ENCODE measurements at regions not wholly inside any gene's neighbourhood (a gene's known extent, or its start where the extent isn't known, plus 50 kb on each side); places are given as distances from the start of the nearest gene placed in this dataset.

DNA sequence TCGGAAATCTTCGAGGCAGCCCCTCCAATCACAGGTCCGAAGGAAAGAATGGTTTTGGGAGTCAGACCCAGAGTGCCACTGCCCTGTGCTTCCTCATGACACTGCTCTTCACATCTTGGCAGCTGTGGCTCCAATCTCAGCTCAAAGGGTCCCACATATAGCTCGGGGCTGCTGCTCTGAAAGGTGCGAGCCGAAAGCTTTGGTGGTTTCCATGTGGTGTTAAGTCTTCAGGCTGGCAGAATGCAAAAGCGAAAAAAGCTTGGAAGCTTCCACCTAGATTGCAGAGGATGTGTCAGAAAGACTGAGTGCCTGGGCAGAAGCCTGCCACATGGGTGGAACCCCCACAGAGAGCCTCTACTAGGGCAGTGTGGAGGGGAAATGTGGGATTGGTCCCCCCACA is 314.3 kb upstream of the CHD6 start:
- Mint-ChIP-seq H3K36me3 (0 out of 2 replicates have a peak, but pooled peaks cover 9% of the 10 kb centered on the region), H3K27ac (no peak overlapping the region), H3K27me3 (ENCODE audit: low read depth) (no peaks in the 10 kb centered on the region; the same call in 1 of the 2 replicates), H3K4me3 (no peak overlapping the region), H3K9me3 (peaks cover 15% of the 10 kb centered on the region), H3K4me1 (peaks cover 8% of the 10 kb centered on the region)
- ATAC-seq: no peak
- POLR2A ChIA-PET: no interaction called here
- CTCF ChIA-PET: no interaction called here
- DNase-seq (ENCODE audit: low spot score): no peak
- TF ChIP-seq, protein P1, sequence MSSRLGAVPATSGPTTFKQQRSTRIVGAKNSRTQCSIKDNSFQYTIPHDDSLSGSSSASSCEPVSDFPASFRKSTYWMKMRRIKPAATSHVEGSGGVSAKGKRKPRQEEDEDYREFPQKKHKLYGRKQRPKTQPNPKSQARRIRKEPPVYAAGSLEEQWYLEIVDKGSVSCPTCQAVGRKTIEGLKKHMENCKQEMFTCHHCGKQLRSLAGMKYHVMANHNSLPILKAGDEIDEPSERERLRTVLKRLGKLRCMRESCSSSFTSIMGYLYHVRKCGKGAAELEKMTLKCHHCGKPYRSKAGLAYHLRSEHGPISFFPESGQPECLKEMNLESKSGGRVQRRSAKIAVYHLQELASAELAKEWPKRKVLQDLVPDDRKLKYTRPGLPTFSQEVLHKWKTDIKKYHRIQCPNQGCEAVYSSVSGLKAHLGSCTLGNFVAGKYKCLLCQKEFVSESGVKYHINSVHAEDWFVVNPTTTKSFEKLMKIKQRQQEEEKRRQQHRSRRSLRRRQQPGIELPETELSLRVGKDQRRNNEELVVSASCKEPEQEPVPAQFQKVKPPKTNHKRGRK (CRISPR knock-in tag; IDR thresholded peaks at IDR 0.05; ENCODE audit: borderline replicate concordance): no peak
- TF ChIP-seq, protein P2, sequence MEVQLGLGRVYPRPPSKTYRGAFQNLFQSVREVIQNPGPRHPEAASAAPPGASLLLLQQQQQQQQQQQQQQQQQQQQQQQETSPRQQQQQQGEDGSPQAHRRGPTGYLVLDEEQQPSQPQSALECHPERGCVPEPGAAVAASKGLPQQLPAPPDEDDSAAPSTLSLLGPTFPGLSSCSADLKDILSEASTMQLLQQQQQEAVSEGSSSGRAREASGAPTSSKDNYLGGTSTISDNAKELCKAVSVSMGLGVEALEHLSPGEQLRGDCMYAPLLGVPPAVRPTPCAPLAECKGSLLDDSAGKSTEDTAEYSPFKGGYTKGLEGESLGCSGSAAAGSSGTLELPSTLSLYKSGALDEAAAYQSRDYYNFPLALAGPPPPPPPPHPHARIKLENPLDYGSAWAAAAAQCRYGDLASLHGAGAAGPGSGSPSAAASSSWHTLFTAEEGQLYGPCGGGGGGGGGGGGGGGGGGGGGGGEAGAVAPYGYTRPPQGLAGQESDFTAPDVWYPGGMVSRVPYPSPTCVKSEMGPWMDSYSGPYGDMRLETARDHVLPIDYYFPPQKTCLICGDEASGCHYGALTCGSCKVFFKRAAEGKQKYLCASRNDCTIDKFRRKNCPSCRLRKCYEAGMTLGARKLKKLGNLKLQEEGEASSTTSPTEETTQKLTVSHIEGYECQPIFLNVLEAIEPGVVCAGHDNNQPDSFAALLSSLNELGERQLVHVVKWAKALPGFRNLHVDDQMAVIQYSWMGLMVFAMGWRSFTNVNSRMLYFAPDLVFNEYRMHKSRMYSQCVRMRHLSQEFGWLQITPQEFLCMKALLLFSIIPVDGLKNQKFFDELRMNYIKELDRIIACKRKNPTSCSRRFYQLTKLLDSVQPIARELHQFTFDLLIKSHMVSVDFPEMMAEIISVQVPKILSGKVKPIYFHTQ (CRISPR knock-in tag; IDR thresholded peaks at IDR 0.05): no peak
- TF ChIP-seq ESRRA (CRISPR knock-in tag; IDR thresholded peaks at IDR 0.05; ENCODE audit: borderline replicate concordance) (no peak), ZNF423 (CRISPR knock-in tag; IDR thresholded peaks at IDR 0.05) (no peak), ELF4 (CRISPR knock-in tag; IDR thresholded peaks at IDR 0.05; ENCODE audit: low read depth) (no peak), KAT7 (CRISPR knock-in tag; IDR thresholded peaks at IDR 0.05; ENCODE audit: borderline replicate concordance) (no peak), FOXP1 (CRISPR knock-in tag; IDR thresholded peaks at IDR 0.05; ENCODE audit: borderline replicate concordance) (no peak), NFATC4 (CRISPR knock-in tag; IDR thresholded peaks at IDR 0.05) (no peak), CREM (CRISPR knock-in tag; IDR thresholded peaks at IDR 0.05) (no peak), JUN (CRISPR knock-in tag; IDR thresholded peaks at IDR 0.05) (no peak), MXD4 (CRISPR knock-in tag; IDR thresholded peaks at IDR 0.05; ENCODE audit: borderline replicate concordance) (no peak), ZNF263 (CRISPR knock-in tag; IDR thresholded peaks at IDR 0.05; ENCODE audit: low read depth) (no peak), JAZF1 (CRISPR knock-in tag; IDR thresholded peaks at IDR 0.05) (no peak)
- TF ChIP-seq, protein P3, sequence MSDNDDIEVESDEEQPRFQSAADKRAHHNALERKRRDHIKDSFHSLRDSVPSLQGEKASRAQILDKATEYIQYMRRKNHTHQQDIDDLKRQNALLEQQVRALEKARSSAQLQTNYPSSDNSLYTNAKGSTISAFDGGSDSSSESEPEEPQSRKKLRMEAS (CRISPR knock-in tag; IDR thresholded peaks at IDR 0.05): no peak
- TF ChIP-seq, protein P4, sequence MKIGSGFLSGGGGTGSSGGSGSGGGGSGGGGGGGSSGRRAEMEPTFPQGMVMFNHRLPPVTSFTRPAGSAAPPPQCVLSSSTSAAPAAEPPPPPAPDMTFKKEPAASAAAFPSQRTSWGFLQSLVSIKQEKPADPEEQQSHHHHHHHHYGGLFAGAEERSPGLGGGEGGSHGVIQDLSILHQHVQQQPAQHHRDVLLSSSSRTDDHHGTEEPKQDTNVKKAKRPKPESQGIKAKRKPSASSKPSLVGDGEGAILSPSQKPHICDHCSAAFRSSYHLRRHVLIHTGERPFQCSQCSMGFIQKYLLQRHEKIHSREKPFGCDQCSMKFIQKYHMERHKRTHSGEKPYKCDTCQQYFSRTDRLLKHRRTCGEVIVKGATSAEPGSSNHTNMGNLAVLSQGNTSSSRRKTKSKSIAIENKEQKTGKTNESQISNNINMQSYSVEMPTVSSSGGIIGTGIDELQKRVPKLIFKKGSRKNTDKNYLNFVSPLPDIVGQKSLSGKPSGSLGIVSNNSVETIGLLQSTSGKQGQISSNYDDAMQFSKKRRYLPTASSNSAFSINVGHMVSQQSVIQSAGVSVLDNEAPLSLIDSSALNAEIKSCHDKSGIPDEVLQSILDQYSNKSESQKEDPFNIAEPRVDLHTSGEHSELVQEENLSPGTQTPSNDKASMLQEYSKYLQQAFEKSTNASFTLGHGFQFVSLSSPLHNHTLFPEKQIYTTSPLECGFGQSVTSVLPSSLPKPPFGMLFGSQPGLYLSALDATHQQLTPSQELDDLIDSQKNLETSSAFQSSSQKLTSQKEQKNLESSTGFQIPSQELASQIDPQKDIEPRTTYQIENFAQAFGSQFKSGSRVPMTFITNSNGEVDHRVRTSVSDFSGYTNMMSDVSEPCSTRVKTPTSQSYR (CRISPR knock-in tag; IDR thresholded peaks at IDR 0.05): no peak
- TF ChIP-seq, protein P5, sequence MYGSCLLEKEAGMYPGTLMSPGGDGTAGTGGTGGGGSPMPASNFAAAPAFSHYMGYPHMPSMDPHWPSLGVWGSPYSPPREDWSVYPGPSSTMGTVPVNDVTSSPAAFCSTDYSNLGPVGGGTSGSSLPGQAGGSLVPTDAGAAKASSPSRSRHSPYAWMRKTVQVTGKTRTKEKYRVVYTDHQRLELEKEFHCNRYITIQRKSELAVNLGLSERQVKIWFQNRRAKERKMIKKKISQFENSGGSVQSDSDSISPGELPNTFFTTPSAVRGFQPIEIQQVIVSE (CRISPR knock-in tag; IDR thresholded peaks at IDR 0.05; ENCODE audit: borderline replicate concordance): no peak

DNA sequence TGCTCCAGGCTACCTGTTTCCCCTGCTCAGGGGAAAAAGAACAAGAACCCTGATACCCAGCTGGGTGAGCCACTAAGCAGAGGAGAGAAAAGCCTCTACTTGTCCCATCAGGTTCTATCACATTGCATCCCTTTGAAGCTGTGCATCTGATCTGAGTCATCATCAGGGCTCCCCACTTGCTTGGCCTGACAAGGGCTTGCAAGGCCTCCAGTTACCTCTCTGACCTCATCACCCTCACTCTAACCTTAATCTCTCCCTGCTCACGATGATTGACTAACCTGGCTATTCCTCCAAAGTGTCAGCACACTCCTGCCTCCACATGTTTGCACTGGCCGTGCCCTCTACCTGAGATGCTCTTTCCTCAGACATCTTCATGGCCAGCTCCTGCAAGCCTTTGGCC is 309.5 kb upstream of the CHD6 start:
- POLR2A ChIA-PET: no interaction called here
- H3K36me3 Mint-ChIP-seq: 0 out of 2 replicates have a peak, but pooled peaks cover 9% of the 10 kb centered on the region
- no peaks in the 10 kb centered on the region; the same call in 1 of the 2 replicates for H3K27me3 Mint-ChIP-seq (ENCODE audit: low read depth)
- ATAC-seq (no peak), DNase-seq (ENCODE audit: low spot score) (no peak)
- no peak overlapping the region for H3K4me3 Mint-ChIP-seq
- no peak overlapping the region; the same call in 1 of the 2 replicates for H3K27ac Mint-ChIP-seq
- CTCF ChIA-PET: interaction anchor here (1.3 kb wide), 1 partner anchor 189 kb away, joined by 5 read pairs; no protein-coding TSS in a partner anchor
- peaks cover 15% of the 10 kb centered on the region for H3K9me3 Mint-ChIP-seq
- H3K4me1 Mint-ChIP-seq: peaks cover 5% of the 10 kb centered on the region
- TF ChIP-seq, protein P6, sequence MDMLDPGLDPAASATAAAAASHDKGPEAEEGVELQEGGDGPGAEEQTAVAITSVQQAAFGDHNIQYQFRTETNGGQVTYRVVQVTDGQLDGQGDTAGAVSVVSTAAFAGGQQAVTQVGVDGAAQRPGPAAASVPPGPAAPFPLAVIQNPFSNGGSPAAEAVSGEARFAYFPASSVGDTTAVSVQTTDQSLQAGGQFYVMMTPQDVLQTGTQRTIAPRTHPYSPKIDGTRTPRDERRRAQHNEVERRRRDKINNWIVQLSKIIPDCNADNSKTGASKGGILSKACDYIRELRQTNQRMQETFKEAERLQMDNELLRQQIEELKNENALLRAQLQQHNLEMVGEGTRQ (CRISPR knock-in tag; IDR thresholded peaks at IDR 0.05): no peak
- TF ChIP-seq, protein P7, sequence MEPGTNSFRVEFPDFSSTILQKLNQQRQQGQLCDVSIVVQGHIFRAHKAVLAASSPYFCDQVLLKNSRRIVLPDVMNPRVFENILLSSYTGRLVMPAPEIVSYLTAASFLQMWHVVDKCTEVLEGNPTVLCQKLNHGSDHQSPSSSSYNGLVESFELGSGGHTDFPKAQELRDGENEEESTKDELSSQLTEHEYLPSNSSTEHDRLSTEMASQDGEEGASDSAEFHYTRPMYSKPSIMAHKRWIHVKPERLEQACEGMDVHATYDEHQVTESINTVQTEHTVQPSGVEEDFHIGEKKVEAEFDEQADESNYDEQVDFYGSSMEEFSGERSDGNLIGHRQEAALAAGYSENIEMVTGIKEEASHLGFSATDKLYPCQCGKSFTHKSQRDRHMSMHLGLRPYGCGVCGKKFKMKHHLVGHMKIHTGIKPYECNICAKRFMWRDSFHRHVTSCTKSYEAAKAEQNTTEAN (CRISPR knock-in tag; IDR thresholded peaks at IDR 0.05): no peak
- TF ChIP-seq, protein P3 (CRISPR knock-in tag; IDR thresholded peaks at IDR 0.05): no peak
- TF ChIP-seq, protein P8, sequence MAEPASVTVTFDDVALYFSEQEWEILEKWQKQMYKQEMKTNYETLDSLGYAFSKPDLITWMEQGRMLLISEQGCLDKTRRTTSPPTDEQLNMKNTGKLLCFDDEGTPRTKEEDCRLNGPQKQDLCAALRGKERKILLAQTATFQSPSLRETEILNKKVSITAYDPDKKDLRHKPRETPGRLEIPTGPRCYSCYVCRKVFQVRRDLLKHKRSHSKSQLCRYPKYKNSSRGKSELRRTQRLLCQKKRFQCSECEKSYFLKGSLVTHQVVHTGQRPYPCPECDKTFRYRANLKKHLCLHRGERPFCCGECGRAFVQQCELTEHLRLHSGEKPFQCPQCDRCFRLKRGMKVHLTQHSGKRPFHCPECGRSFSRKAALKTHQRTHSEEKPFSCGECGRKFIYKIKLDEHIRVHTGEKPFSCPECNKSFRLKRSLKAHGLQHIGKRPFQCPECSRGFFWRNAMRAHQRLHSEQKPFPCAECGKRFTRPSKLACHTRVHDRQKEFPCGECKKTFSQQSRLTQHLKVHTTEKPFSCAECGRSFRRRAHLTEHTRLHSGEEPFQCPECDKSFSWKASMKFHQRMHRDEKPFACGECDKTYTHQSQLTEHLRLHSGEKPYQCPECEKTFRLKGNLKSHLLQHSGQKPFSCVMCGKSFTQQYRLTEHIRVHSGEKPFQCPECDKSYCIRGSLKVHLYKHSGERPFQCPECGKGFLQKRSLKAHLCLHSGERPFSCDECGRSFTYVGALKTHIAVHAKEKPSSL (CRISPR knock-in tag; conservative IDR thresholded peaks at IDR 0.05): no peak
- no peak for TF ChIP-seq ZNF416 (CRISPR knock-in tag; IDR thresholded peaks at IDR 0.05)
